CD4-positive, alpha-beta T cell treated with Interleukin-15 for 4 hours (primary cell): ENCODE measurements at regions not wholly inside any gene's neighbourhood (a gene's known extent, or its start where the extent isn't known, plus 50 kb on each side); places are given as distances from the start of the nearest gene placed in this dataset.

Experiments
- DNase-seq: peaks from one replicate; pipeline ENCODE4 v3.0.0-alpha.2; 2020; ENCODE audit warnings: low spot score

DNA sequence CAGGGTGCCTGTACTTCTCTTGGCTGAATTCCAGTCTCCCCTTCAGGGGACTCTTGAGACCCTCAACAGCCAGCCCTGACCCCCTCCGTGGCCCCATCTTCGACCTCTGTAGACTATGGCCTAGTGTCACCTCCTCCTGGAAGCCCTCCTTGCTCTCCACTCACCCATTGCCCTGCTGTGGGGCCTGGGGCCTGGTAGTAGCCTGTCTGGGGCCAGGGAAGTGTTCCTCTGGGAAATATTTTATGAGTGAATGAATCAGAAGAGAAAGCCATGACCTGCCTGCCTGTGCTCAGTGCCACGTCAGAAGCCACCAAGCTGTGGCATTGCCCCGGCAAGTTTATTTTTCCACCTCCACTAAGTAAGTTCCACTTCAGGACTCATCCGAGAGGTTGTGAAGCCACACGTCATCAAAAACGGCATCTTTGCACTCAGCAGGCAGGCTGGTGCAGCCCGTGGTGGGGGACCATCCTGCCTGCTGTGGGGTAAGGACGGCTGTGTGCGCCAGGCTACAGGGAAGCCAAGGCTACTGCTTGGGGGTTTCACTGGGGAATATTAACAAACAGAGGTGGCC is 59.6 kb upstream of the PPARA start:
- DNase-seq, result no peak

DNA sequence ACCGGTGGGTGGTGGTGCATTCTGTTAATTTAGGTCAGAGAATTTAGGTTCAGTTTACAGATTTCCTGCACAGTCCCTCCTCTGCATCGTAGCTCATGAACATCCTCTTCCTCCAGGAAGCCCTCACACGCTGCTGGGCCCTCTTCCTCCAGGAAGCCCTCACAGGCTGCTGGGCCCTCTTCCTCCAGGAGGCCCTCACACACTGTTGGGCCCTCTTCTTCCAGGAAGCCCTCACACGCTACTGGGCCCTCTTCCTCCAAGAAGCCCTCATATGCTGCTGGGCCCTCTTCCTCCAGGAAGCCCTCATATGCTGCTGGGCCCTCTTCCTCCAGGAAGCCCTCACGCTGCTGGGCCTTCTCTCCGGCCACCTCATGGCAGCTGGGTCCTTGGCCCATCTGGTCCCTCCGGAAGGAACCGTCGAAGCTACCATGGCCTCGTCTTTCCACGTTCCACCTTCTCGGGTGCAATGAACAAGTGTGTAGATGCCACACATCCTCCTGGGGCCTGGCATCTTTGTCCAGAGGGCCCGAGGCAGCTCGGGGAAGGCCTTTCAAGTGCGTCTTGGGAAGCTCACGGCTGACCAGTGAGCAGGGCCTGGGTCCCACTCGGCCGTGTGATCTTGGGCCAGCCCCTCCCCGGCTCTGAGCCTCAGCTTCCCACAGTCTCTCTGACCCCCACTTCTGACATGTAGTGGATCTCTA is 58.9 kb upstream of the PPARA start:
- DNase-seq, result no peak

DNA sequence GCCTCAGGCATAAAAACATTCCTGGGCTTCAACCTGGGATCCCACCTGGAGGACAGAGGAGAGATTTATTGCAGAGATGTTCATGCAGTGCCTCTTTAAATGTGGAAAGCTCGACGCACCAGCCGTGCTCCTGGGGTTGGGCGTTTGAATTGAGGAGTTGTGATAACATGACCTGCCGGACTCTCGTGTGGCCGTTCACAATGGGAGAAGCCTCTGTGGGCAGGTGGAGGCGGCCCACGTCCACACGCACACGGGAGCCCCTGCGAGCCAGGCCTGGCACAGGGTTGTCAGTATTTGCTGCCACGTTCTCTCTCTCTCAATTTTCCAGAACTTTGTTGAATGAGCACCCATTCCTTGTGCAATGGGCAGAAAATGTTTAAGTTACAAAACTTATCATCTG is 58.3 kb upstream of the PPARA start:
- no peak for DNase-seq

DNA sequence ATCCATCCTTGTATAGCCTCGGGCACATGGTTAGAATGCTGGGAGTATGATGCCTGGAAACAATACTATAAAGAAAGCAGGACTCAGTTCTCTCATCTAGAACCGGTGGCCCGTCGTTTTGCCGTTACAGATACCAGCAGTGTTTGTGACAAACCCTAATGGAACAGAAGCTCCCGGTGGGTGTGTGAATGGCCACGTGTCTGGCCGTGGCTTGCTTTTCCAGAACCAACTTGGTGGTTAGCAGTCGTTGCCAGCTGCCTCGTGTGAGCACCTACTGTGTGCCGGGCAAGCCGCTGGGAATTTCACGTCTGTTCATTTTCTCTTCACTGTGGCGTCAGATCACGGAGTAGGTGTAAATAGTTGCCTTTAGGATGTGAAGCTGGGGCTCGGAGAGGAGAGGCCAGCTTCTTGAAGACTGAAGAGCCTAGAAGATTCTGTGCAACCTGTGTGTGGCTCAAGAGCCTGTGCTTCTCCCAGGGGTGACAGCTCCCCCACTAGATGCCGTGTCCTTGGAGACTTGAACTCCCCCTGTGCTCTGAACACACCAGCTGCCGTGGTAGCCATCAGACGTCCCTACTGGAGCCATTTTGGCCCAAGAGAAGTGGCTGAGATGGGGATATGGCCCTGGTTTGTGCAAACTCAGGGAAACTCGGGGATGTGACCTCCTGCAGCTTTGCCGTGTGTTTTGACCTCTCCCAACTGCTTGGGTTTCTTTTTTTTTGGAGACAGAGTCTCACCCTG is 57.5 kb upstream of the PPARA start:
- DNase-seq, result no peak

DNA sequence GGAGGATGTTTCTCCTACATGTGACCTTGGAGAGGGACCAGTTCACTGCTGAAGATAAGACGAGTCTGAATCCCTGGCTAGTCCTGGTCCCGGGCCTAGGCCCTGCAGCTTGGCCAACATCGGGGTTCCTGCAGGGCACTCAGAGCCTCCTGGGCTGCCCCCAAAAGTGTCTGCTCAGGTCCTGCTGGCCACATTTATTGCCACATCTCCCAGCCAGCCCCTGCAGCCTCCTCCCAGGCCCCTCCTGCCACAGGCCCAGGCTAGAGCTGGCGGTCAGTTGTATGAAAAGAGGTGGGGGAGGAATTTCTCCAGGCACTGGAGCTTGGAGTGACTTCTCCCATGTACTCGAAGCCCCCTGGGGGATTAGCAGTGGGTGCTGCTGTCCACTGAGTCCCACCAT is 56.5 kb upstream of the PPARA start:
- DNase-seq, result no peak

DNA sequence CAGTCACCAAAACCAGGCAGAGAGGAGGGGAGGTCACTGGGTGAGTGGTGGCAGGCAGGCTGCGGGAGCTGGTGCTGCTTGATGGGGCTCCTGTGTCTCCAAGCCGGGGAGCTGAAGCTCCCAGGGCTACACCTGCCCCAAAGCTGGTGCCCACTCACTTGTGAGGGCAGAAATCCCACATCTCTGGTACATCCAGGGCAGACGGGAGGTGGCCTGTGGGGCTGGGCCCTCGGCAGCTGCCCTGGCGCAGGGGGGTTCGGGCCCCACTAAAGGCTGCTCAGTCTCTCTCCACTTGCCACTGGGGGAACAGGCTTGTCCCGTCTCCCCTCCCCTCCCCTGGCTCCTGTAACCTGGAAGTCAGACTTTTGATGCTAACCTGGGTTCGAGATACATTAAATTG is 55.6 kb upstream of the PPARA start:
- DNase-seq, result no peak

DNA sequence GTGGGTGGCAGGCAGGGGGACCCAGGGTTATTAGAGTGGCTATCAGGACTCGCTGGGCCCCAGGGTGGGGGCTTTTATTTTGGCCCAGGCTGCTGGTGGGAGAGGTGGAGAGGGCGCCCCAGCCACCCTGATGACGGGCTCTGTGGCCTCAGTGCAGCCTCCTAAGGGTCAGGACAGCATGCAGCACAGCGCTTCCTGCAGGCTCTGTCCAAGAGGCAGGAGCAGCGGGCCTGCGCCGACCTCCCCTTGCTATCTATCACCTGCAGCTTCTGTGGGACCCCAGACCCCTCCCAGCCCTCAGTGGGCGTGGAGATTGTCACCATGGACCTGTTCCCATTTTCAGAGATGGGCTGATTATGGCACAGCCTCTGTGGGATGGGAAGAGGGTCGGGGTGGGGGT is 54.3 kb upstream of the PPARA start:
- DNase-seq, result no peak

DNA sequence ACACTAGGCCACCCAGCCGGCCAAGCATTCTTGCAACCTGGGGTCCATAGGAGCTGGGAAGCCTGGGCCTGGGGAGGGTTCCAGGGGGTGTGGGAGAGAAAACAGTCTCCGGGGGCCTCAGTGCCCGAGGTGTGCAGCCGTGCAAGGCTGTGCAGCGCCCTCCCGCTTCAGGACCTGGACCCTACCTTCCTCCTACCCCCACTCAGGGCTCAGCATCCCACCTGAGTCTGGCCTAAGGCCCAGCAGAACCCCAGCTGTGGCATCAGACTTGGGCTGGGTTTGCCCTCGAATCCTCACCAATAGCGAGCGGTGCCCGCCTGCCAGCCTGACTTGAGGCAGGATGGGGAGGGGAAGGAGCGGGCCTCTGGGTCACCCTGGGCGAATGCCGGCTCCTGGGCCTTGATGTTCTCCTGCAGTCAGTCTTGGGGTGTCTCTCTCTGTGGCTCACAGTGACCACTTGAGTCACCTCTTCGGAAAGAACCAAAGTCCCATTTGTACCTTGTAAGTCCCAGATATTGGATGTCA is 53.6 kb upstream of the PPARA start:
- no peak for DNase-seq

DNA sequence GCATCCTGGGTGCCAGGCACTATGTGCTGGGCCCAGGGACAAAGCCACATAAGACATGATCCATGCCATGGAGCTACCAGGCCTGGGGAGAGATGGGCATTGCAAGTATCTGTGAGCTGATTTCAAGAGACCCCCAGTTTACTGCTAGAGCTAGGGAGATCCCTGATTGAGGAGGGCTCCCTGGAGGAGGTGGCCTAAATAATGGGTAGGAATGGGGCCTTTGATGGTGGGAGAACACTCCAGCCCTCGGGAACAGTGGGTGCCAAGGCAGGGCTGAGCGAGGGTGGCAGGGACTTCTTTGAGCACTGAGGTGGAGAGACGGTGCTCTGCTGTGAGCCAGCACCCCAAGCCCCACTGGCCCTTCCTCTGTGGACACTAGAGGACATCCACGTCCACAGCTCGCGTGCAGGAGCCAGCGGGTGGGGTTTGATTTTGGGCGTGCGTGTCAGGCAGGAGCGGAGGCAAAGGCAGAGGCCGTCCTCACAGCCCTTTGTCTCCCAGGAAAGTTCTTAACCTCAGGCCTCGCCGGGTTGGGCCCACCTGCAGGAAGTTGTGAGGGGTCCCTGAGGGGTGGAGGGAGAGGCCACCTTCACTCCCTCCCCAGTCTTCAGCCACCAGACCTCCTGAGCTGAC is 52.9 kb upstream of the PPARA start:
- no peak for DNase-seq

DNA sequence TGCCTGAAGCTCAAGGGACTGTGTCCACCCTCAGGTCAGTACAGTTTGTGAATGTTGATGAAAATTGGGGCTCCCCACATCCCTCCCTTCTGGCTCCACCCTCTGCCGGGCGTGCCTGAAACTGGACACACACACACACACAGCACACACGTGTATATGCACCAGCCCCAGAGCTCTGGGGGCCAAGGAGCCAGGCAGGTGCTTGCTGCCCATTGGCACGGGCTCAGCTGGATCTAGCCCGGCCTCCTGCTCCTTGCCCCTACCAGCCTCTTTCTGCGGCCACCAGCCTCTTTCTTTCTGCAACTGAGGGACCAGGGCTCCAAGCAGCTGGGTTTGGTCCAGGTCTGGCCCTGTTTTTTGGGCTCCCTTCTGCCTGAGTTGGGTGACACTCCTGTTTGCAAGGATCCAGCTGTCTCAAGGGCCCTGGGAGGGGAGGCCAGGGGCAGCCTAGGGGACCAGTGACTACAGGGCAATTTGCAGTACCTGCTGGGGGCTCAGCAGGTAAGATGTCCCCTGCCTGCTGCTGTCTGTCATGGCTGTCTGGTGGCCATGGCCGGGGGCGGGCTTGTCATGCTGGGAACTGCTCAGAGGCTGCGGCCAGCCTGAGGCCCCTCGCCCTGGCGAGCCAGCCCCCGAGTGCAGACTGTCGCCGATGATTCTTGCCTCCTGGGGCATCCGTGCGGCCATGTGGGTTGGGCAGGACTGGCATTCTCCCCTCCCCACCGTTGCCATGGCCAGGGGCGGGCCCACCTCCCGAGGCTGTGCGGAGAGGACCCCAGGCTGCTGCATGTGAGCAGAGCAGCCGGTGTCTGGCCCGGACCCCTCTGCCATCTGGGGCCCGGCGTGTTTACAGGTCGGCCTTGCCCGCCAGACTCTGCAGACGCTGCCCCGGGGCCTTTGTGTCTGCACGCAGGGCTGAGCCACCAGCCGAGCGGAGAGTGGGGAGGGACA is 51.5 kb upstream of the PPARA start:
- no peak for DNase-seq

DNA sequence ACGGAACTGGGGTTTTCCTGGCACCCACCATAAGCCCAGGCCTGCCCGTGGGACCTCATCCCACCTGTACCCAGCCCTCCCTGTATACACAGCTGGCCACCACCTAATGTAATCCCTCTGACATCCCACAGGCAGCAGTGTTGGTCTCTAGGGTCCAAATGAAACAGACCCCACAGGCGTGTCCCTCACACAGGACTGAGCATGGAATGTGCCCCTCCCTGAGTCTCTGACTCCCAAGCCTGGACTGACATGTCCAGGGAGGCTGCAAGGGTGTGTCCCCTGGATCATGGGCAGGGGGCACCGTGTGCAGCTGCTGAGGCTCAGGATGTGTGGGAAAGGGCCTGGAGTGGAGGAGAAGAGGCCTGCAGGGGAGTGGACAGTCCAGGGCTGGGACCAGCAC is 50.6 kb upstream of the PPARA start:
- DNase-seq, result no peak

DNA sequence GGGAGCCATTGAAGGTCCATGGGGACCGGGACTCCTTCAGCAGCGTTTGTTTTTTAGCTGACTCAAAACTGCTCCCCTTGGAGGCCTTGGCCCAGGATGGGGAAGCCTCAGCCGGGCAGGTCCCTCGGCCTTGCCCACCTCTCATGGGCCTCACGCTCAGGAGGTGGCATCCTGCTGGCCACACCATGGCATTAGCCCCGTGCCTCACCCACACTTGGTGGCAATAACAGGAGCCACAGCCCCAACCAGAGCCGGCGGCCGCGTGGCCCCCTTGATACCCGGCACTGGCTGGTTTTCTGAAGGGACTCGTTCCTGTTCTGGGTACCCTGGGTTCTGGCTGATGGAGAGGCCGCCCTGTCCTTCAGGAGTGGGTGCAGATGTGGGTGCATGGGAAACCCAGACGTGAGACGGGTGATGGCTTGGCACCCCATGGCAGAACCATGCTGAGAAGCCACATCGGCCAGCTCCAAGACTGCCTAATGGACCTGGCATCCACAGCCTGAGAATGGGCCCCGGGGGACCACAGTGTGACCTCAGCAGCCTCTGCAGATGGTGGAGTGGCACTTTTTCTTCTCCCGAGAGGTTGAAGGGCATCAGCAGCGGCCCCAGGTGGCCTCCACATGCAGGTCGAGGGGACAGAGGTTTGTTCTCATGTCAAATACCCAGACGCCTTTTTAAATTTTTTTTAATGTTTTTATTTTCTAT is 49.8 kb upstream of the PPARA start:
- DNase-seq, result no peak
